ENCODE measurements at regions not wholly inside any gene's neighbourhood (a gene's known extent, or its start where the extent isn't known, plus 50 kb on each side); places are given as distances from the start of the nearest gene placed in this dataset.

- Mint-ChIP-seq H3K4me3 (no peak overlapping the region), H3K36me3 (no peaks in the 10 kb centered on the region), H3K4me1 (no peaks in the 10 kb centered on the region), H3K27ac (no peak overlapping the region), H3K9me3 (peaks cover 6% of the 10 kb centered on the region), H3K27me3 (ENCODE audit: low read depth) (peaks cover 6% of the 10 kb centered on the region)
- no peak for TF ChIP-seq CTCF (IDR thresholded peaks at IDR 0.05; ENCODE audit: unreplicated experiment)
- DNase-seq (ENCODE audit: low spot score in 2 of 2, unreplicated experiment in 2 of 2), result no peak
These were observed 614.9 kb upstream of the CADM1 start for GRCh38 chr11:116119158-116119557.

GRCh38 chr11:116118138-116118470 is 613.9 kb upstream of the CADM1 start:
- Mint-ChIP-seq H3K27ac (no peak overlapping the region), H3K27me3 (ENCODE audit: low read depth) (peaks cover 6% of the 10 kb centered on the region), H3K36me3 (no peaks in the 10 kb centered on the region), H3K9me3 (peaks cover 10% of the 10 kb centered on the region), H3K4me3 (no peak overlapping the region), H3K4me1 (no peaks in the 10 kb centered on the region)
- no peak for DNase-seq (ENCODE audit: low spot score in 2 of 2, unreplicated experiment in 2 of 2)
- no peak for TF ChIP-seq CTCF (IDR thresholded peaks at IDR 0.05; ENCODE audit: unreplicated experiment)

- peaks cover 6% of the 10 kb centered on the region for H3K27me3 Mint-ChIP-seq (ENCODE audit: low read depth)
- H3K27ac Mint-ChIP-seq, result no peak overlapping the region
- H3K9me3 Mint-ChIP-seq, result peaks cover 10% of the 10 kb centered on the region
- TF ChIP-seq CTCF (IDR thresholded peaks at IDR 0.05; ENCODE audit: unreplicated experiment), result no peak
- H3K4me3 Mint-ChIP-seq, result no peak overlapping the region
- no peaks in the 10 kb centered on the region for H3K4me1 Mint-ChIP-seq
- no peak for DNase-seq (ENCODE audit: low spot score in 2 of 2, unreplicated experiment in 2 of 2)
- H3K36me3 Mint-ChIP-seq, result no peaks in the 10 kb centered on the region
These were observed 613.3 kb upstream of the CADM1 start for GRCh38 chr11:116117331-116118137.

GRCh38 chr11:116115801-116116200 is 611.6 kb upstream of the CADM1 start:
- Mint-ChIP-seq H3K9me3 (peaks cover 10% of the 10 kb centered on the region), H3K27me3 (ENCODE audit: low read depth) (peaks cover 6% of the 10 kb centered on the region), H3K36me3 (no peaks in the 10 kb centered on the region)

GRCh38 chr11:116114198-116114651 is 610.0 kb upstream of the CADM1 start:
- Mint-ChIP-seq H3K27me3 (ENCODE audit: low read depth) (peaks cover 6% of the 10 kb centered on the region), H3K9me3 (peaks cover 10% of the 10 kb centered on the region), H3K4me1 (no peaks in the 10 kb centered on the region), H3K36me3 (no peaks in the 10 kb centered on the region), H3K4me3 (no peak overlapping the region), H3K27ac (no peak overlapping the region)
- no peak for DNase-seq (ENCODE audit: low spot score in 2 of 2, unreplicated experiment in 2 of 2)
- no peak for TF ChIP-seq CTCF (IDR thresholded peaks at IDR 0.05; ENCODE audit: unreplicated experiment)

More at GRCh38 chr11:116115801-116116200, 611.6 kb upstream of the CADM1 start:
- H3K27ac Mint-ChIP-seq, result no peak overlapping the region
- DNase-seq (ENCODE audit: low spot score in 2 of 2, unreplicated experiment in 2 of 2), result no peak
- TF ChIP-seq CTCF (IDR thresholded peaks at IDR 0.05; ENCODE audit: unreplicated experiment), result no peak
- H3K4me1 Mint-ChIP-seq, result no peaks in the 10 kb centered on the region
- H3K4me3 Mint-ChIP-seq, result no peak overlapping the region

All from mesothelial cell of epicardium (in vitro differentiated cells).